Islet of Langerhans (tissue), 1 donor: ENCODE measurements at regions not wholly inside any gene's neighbourhood (a gene's known extent, or its start where the extent isn't known, plus 50 kb on each side); places are given as distances from the start of the nearest gene placed in this dataset.

Experiments
- FAIRE-seq: peaks from one replicate; lab custom pipeline; 2011; peaks lifted over from hg19 to GRCh38; lab: Jason Lieb, UNC

DNA sequence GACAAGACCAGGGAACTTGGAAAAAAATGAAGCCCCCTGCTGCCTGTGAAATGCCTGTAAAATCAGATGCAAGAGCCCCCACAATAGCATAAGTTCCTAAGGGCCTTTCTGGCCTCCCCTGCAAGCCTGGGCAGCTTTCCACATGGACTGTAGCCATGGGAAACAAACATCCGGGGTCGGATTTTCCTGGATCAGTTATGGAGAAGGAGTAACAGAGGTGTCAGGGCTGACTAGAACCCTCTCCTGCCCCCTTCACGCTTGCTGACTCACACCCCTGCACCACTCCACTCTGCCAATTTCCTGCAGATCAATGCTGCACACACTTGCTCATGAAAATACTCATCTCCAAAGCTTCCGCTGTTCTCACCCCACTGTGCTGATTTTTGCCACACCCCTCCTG lies 258.6 kb downstream of the CBLN1 start:
- no peak for FAIRE-seq

DNA sequence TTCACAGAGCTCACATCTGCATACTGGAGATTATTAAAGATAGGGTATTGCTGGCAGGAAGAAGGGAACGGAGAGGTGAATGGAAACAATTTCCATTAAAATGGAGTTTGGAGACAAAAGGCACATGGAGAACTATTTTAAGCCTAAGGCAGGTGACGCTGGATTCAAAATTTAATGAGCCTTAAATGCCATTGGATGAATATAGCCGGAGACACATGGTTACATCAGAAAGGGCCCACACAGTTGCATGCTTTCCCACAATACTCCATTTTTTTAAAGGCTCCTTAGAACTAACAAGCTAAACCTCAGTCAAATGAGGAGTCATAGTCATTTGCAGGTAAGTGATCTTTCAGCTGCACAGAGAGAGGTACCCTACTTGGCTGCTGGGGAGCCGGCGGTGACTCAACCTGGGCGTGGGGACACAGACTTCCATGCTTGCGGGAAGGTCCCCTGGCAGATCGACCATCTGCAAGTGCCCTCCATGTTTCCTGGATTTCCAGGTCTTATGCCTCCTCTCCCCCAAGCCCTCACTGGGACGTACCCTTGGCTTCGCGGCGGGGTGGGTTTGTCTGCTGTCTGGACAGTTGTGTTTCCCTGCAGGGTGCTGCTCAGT lies 259.2 kb downstream of the CBLN1 start:
- FAIRE-seq = no peak

DNA sequence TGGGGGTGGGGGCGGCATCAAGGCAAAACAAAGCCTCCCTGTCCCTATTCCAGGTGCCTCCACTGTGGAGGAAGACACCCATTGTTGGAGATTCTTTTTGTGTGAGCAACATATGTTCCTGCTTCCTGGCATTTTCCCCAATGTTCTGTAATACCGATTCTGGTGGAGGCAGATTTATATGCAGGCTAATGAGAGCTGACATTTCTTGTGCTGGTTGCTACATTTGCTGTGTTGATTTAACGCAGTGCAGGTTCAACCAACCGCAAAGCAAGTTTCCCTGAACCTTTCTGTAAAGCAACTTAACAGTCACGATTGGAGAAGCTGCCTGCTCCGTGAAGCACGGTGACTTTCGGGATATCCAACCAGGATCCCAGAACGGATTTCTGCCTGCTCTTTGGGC lies 260.5 kb downstream of the CBLN1 start:
- no peak for FAIRE-seq

DNA sequence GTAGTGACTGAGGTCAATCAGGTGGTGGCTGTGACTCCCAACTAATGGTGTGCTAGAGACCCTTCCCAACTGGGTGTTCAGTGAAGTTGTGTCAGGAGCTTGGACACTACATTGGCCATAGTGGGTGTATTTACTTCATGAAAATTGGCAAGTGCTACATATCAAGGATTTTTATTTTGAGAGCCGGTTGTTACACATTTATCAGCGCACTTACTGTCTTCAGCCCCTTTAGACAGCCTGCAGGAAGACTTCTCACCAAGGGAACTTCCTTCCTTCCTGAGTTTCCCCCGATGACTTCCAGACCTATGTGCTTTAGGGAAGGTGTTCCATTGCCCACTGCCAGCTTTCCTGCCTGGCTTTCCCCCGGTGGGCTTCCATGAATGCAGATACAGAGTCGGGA lies 261.2 kb downstream of the CBLN1 start:
- FAIRE-seq = no peak

DNA sequence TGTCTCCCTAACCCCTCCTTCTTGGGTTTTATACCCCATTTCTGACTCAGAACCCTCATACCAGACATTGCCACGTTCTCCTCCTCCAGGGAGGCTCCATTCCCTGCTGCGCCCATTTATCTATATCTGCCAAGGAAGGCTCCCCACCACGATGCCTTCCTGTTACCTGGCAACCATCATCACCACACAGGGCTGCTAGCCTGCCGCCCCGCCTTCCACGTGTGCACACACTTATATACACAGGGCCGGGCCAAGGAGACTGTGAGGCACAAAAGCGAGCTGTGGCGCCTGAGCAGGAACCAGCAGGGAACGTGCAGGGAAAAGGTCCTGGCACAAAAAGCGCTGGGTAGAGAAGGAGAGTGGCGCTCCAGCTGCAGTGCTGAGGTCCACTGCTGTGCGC lies 261.8 kb downstream of the CBLN1 start:
- FAIRE-seq = no peak

DNA sequence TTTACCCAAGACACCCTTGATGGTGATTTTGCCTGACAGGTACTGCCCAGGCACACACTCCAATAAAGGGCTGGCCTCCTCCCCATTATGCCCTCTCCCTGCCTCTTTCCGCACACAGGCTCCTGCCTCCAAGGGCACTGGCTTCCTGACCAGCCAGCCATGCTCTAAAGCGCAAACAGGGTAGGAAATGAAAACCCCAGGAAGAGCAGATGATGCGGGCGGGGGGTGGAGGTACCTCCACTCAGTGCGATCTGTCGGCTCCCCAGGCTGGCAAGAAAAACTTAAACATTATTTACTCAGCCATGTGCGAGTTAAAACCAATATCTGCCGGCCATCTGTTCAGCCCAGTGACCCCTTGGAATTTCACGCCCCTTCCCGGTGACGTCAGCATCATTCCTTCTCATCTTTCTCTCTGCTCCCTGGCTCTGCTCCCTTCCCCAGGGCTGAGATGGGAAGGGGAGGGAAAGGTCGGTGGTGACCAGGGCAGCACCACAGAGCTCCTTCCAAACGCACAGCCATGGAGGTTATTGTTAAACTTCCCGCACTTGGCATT lies 262.5 kb downstream of the CBLN1 start:
- FAIRE-seq = no peak

DNA sequence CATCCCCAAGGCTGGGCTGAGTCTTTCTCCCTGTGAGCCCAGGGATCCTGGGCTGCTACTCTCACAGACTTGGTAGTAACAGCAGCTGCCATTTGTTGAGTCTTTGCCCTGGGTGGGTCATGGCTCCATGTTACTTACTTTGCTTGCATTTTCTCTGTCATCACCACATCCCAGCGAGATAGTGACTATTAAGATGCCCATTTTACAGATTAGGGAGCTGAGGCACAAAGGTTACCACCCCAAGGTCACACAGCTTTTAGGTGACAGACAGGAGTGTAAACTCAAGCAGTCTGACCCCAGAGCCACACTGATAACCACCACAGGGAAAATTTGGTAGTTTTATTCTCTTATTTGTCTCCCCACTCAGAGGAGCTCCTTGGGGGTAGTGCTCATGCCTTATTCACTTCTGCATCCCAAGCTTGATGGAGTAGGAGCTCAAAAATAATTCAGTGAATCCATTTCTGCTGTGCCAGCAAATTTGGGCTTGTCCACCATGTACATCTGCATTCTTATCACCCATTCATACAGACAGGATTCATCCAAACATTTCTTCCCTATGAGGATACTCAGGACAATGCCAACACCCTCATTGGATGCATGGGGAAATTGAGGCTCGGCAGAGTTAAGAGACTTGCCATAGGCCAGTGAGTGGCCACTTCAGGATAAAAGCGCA lies 263.2 kb downstream of the CBLN1 start:
- no peak for FAIRE-seq

DNA sequence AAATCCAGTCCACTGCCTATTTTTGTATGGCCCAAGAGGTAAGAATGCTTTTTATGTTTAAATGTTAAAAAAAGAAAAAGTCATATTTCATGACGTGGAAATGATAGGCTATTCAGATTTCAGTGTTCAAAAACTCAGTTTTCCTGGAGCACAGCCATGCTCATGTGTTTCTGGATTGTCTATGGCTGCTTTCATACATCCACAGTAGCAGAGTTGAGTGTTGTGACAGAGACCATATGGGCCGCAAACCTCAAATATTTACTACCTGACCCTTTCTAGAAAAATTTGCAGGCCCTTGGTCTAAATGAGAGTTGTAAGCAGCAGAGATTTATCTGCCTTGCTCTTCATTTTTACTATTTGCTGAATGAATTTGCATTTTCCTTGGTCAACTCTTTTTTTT lies 264.1 kb downstream of the CBLN1 start:
- no peak for FAIRE-seq

DNA sequence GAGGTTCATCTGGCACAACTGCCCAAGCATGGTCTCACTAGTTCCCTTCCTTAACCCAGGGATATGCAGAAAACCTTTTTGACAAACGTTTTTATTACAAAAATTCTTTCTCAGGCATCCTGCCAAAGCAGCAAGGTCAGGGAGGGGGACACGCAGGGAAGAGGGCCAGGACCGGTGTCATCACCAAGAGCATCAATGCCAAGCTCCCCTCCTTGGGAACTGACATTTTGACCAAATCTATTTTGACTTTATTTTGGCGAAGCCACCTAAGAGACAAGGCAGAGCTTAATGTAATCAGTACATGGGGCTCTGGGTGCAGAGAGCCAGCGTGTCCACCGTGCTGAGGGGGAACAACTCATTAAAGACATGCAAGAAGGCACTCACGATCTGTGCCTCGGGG lies 265.2 kb downstream of the CBLN1 start:
- no peak for FAIRE-seq

DNA sequence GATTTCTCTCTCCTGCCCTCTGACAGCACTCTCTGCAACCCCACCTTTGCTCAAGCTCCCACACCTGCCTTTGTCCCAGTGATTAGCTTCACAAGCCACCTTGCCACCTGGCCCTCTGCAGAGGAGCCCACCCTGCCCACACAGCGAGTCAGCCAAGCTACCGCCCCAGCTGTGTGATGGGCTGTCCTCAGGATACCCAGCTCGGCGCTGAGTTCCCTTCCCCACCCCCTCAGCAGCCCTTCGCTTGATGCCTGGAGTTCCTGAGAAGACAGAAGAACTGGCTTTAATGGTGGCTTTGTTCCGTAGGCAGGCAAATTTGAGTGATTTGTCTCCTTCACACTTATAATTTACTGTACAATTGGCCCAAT lies 266.4 kb downstream of the CBLN1 start:
- FAIRE-seq = no peak

DNA sequence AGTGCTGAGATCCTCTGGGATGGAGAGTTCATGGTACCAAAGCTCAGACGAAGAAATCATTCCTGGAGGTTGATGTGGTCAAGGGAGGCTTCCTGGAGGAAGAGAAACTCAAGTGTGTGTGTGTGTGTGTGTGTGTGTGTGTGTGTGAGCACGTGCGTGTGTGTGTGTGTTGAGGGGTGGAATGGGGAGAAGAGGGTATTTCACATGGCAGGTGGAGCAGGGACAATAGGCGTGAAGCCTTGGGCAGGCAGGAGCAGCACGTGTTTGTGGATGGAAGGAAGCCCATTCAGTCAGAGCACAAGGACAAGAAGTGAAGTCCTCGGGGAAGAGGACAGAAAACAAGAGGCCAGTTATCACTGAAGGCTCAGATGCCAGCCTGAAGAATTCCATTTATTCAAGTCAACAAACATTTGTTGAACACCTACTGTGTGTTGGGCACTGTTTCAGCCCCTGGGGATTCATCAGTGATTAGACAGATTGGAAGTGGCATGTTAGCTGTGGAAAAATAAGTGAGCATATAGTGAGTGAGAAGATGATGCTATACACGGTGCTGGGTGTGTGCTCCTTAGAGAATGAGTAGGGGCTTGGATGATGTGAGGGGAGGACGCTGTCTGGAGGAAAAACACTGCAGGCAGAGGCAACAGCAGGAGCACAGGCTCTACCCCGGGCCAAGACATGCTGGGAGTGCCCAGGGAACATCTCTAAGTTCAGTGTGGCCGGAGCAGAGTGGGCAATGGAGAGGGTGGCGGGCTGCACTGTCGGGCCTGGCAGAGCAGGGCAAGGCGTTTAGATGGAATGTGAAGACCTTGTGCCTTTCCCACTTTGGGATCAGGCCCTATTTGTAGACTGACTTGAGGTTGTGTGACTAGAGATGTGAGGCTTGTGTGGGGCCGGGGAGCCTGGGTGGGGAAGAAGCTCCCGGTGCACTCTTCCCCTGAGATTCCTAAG lies 267.1 kb downstream of the CBLN1 start:
- no peak for FAIRE-seq

DNA sequence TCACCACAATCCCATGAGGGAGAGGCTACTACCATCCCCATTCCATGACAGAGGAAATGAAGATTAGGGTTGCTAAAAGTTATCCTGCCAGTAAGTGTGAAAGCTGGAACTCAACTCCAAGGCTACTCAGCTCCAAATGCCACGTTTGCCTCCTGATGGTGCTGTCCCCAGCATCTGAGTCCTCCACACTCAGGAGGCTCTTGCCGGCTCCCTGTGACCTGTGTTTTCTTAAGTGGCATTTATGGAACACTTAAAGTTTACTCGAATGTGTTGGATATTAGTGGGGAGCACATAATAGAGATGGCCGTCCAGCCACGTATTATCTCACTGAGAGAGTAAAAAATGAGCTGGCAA lies 267.9 kb downstream of the CBLN1 start:
- no peak for FAIRE-seq

DNA sequence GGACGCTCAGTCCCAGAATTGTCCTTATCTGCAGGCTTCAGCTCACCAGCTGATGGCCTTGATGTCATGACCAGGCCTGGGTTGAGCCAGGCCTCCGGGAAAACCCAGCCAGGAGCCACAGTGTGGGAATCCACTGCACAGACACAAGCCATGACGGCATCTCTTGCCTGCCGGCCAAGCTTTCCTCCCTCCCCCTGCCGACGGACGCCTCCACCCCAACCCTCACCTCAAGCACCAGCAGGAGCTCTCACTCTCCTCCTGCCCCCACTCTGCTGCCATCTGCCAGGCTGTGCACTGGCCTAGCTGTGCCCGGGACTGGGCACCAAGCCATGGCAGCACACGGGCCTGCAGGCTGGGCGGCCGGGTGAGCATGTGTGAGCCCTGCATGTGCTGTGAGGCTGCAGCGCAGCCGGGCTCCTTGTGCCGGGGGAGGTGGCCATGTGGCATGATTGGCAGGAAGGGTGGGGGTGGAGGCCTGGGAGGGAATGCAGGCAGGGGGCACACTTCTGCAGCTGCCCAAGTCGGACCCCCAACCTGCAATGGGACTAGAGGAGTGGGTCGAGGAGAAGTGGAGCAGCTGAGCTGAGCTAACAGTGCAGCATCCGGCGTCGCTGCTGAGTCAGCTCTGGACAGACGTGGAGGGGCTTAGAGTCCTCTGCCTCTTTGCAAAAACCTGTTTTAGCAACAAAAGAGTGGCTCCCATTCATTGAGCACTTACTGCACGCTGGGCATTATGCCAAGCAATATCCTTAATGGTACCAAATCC lies 268.5 kb downstream of the CBLN1 start:
- no peak for FAIRE-seq

DNA sequence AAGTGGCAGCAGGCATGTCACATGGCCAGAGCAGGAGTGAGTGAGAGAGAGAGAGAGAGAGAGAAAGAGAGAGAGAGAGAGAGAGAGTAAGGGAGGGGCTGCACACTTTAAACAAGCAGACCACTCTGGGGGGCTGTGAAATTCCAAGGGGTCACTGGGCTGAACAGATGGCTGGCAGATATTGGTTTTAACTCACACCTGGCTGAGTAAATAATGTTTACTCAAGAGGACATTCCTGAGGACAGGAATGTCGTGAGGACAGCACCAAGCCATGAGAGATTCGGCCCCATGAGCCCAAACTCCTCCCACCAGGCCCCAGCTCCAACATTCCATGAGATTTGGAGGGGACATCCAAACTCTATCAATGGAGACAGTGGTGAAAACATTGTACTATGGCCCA lies 269.7 kb downstream of the CBLN1 start:
- no peak for FAIRE-seq

DNA sequence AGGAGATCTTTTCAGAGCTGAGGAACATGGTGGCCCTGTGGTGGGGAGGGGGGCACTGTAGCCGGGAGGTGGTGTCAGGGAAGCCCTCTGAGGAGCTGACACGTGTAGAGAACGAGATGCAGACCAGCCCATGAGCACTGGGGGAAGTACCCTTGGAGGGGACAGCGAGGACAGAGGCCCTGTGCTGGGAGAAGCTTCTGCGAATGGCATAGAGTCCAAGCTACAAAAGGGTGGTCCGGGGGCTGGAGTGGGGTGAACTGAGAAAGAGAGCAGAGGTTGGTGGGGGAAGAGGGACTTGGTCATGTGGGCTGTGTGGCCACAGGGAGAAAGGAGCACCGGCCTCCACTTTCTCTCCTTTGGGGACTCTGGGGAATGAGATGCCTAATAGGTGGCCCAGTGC lies 270.8 kb downstream of the CBLN1 start:
- FAIRE-seq = no peak

DNA sequence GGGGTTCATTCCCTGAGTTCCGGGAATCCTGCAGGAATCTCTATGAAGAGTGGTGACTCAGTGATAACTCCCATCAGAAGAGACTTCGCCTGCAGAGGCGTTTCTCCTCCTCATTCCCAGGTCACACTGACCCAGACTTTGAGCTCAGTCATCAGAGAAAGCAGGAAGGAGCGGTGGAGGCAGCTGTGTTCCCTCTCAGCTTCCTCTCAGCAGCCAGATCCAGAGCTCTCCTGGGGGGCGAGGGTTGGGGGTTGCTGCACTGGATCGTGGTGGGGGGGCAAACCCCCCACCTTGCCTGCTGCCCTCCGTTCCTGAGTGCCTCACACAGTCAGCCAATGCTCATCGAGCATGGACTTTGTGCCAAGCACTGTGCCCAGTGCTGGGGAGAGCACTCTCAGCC lies 271.2 kb downstream of the CBLN1 start:
- no peak for FAIRE-seq

DNA sequence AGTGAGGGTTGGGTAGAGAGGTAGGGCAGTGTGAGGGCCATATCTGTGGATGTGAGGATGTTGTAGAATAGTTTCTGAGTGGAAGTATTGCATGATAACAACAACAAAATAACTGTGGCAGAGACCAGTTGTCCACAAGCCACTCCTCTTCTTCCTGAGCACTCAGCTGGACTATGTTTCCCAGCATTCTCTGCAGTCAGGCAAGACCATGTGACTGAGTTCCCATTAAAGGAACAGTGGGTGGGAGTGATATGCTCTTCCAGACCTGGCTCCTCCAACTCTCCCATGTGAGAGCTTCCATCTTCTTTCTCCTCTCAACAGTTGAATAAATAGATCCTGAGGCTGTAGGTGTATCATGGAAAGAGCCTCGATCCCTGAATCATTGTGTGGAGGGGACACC lies 272.4 kb downstream of the CBLN1 start:
- FAIRE-seq = no peak

DNA sequence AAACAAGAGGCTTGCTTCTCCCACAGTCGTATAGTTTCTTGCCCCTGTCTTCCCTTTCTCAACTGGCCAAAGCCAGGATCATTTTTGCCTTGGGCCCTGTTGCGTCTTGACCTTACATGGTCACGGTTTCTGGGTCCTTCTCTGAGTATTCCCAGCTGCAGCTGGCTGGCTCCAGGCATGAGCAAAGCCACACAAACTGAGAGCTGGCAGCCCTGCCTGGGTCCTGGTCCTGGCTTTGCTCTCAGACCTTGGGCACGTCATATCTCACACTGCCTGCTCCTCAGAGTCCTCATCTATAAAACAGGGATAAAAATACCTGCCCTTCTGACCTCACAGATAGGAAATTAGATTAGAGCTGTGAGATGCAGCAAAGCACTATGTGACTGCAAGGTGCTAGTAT lies 277.6 kb downstream of the CBLN1 start:
- no peak for FAIRE-seq

DNA sequence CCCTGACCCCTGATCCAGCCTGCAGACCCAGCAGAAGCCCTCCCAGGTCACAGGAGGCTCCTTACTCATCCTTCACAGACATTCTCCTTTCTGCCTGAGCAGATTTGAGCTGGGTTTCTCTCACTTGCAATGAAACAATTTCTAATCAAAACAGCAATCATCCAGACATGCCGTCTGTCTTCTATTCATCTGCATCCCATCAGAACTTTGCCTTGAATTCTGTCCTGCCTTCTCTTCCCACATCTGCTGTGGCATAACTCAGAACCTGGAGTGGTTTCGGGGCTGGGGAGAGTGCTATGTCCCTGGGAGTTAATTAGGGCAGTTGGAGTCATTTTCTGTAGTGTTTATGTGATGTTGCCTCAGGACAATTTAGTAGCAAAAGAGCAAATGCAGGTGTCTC lies 278.6 kb downstream of the CBLN1 start:
- no peak for FAIRE-seq

DNA sequence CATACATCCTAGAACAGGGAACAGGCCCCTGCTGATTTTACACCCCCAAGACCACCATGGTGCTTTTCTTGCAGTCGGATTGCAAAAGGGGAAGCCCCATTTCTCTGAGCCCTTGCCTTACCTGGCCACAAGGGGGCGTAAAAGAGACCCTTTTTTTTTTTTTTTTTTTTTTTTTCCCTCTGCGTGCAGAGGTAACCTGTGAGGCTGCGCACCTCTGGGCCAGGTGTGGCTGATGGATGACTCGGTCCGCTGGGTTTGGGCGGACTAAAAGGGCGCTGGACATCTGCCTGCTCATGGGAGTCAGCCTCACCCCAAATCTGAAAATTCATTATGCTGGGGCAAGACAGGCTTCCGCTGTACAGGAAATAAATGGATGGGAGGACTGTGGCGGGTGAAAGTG lies 281.0 kb downstream of the CBLN1 start:
- no peak for FAIRE-seq

DNA sequence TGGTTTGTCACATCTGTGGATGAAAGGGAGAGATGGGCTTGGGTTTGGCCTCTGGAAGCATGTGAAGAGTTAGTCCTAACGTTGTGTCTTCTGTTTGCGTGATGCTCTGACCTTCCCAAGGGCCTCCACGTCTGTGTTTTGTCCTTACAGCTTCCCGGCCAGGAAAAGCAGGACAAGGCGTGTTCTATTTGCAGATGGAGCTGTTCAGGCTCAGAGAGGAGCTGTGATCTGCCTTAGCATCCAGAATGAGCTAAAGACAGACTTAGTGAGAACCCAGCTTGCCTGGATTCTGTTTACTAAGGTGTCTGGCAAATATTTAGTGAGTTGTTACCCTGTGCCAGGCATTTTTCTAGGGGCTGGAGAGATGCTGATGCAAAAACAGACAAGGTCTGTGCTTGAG lies 282.1 kb downstream of the CBLN1 start:
- no peak for FAIRE-seq

DNA sequence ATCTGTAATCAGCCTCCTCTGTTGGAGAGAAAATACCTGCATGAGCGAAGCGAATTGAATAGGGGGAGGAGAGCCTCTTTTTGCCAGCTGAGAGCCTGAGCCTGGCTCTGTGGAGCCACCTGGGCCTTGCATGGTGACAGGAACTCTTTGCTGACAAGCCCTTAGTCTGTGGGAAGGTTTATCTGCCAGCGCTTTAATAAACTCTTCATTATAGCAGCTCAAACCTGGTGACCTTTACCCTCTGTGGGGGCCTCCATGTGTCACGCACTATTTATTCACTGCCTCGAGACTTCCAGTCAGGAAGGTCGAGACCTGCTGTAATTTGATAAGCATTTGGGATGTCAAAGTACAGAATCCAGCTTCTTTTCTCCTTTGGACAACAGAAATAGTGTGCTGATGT lies 282.6 kb downstream of the CBLN1 start:
- no peak for FAIRE-seq

DNA sequence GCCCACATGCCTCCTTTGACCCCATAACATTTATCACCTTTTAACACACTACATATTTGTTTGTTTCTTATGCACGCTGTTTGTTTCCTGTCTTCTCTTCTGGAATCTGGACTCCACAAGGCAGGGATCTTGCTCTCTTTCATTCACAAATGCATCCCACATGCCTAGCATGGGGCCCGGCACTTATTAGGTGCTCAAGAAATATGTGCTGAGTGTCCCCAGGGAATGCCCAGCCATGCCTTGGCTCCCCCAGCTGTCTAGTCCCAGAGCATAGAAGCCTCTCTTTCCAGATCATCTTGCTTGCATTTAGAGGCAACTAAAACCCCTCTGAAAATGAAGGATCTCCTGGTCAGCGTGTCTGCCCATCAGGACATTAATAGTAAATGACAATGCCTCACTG lies 283.7 kb downstream of the CBLN1 start:
- FAIRE-seq = no peak
